Smooth muscle cell (in vitro differentiated cells): ENCODE measurements at regions not wholly inside any gene's neighbourhood (a gene's known extent, or its start where the extent isn't known, plus 50 kb on each side); places are given as distances from the start of the nearest gene placed in this dataset.

Experiments
- DNase-seq: peaks from one replicate; lab custom pipeline; 2025; ENCODE audit not compliant: unreplicated experiment; lab: John Stamatoyannopoulos, UW
- H2AFZ ChIP-seq: fragments of 200-600 bp; sonication (generic); 2 replicates; pipeline ENCODE4 v1.6.0; 2016; ENCODE audit warnings: antibody characterized with exemption, low read depth, mild to moderate bottlenecking
- H3F3A ChIP-seq: fragments of 200-600 bp; sonication (generic); 2 replicates; pipeline ENCODE4 v1.6.0; 2017; ENCODE audit warnings: antibody characterized with exemption, low read depth
- H3K27ac ChIP-seq: fragments of 200-600 bp; sonication (generic); 2 replicates; pipeline ENCODE4 v1.5.1; 2016; ENCODE audit warnings: low read depth, mild to moderate bottlenecking
- H3K27me3 ChIP-seq: fragments of 200-600 bp; sonication (generic); 2 replicates; pipeline ENCODE4 v1.6.1; 2016; ENCODE audit warnings: low read depth, mild to moderate bottlenecking
- H3K36me3 ChIP-seq: fragments of 200-600 bp; sonication (generic); 2 replicates; pipeline ENCODE4 v1.5.1; 2016; ENCODE audit warnings: low read depth
- H3K4me1 ChIP-seq: fragments of 200-600 bp; sonication (generic); 2 replicates; pipeline ENCODE4 v1.5.1; 2016; ENCODE audit warnings: low read depth
- H3K4me2 ChIP-seq: fragments of 200-600 bp; sonication (generic); 2 replicates; pipeline ENCODE4 v1.6.0; 2016; ENCODE audit warnings: mild to moderate bottlenecking
- H3K4me3 ChIP-seq: fragments of 200-600 bp; sonication (generic); 2 replicates; pipeline ENCODE4 v1.5.1; 2016; ENCODE audit warnings: mild to moderate bottlenecking
- H3K79me2 ChIP-seq: fragments of 200-600 bp; sonication (generic); 2 replicates; pipeline ENCODE4 v1.6.0; 2016; ENCODE audit warnings: low read depth, mild to moderate bottlenecking
- H3K9ac ChIP-seq: fragments of 200-600 bp; sonication (generic); 2 replicates; pipeline ENCODE4 v1.6.0; 2016; ENCODE audit warnings: low read depth
- H3K9me3 ChIP-seq: fragments of 200-600 bp; sonication (generic); replicated peaks from 2 replicates; pipeline ENCODE4 v1.5.1; 2016; ENCODE audit warnings: low read depth
- H4K20me1 ChIP-seq: fragments of 200-600 bp; sonication (generic); 2 replicates; pipeline ENCODE4 v1.6.0; 2016; ENCODE audit warnings: low read depth
- WGBS: methylation state at CpG from one replicate; pipeline ENCODE4 v1.1.7; 2016; ENCODE audit warnings: low lambda C conversion rate; 5-methylcytosine and 5-hydroxymethylcytosine counted together
- TF ChIP-seq, protein P1 (sequence below): fragments of 200-600 bp; sonication (generic); IDR thresholded peaks from 2 replicates; pipeline ENCODE4 v1.5.1; 2017; ENCODE audit warnings: borderline replicate concordance, mild to moderate bottlenecking, antibody characterized with exemption; ENCODE audit not compliant: insufficient read depth, poor library complexity, severe bottlenecking

DNA sequence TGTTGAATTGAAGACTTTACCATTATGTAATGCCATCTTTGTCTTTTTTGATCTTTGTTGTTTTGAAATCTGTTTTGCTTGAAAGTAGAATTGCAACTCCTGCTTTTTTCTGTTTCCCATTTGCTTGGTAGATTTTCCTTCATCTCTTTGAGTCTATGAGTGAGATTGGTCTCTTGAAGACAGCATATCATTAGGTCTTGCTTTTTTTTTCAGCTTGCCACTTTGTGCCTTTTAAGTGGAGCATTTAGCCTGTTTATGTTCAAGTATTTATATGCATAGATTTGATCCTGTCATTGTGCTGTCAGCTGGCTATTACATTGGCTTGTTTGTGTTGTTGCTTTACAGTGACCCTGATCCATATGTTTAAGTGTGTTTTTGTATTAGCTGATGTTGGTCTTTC lies 131.8 kb downstream of the ZIC1 start:
- H3K4me1 ChIP-seq: no peaks in the 10 kb centered on the region
- H3K36me3 ChIP-seq: no peaks in the 10 kb centered on the region
- no peak overlapping the region for H3K4me3 ChIP-seq
- TF ChIP-seq, protein P1, sequence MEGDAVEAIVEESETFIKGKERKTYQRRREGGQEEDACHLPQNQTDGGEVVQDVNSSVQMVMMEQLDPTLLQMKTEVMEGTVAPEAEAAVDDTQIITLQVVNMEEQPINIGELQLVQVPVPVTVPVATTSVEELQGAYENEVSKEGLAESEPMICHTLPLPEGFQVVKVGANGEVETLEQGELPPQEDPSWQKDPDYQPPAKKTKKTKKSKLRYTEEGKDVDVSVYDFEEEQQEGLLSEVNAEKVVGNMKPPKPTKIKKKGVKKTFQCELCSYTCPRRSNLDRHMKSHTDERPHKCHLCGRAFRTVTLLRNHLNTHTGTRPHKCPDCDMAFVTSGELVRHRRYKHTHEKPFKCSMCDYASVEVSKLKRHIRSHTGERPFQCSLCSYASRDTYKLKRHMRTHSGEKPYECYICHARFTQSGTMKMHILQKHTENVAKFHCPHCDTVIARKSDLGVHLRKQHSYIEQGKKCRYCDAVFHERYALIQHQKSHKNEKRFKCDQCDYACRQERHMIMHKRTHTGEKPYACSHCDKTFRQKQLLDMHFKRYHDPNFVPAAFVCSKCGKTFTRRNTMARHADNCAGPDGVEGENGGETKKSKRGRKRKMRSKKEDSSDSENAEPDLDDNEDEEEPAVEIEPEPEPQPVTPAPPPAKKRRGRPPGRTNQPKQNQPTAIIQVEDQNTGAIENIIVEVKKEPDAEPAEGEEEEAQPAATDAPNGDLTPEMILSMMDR: no peak
- H3F3A ChIP-seq: no peaks in the 10 kb centered on the region
- no peaks in the 10 kb centered on the region for H3K27me3 ChIP-seq
- no peak overlapping the region for H3K9ac ChIP-seq
- H4K20me1 ChIP-seq: no peaks in the 10 kb centered on the region
- DNase-seq: no peak
- no peak overlapping the region for H2AFZ ChIP-seq
- peaks cover 4% of the 10 kb centered on the region for H3K9me3 ChIP-seq
- no peaks in the 10 kb centered on the region for H3K79me2 ChIP-seq
- no peak overlapping the region for H3K4me2 ChIP-seq
- H3K27ac ChIP-seq: no peak overlapping the region

DNA sequence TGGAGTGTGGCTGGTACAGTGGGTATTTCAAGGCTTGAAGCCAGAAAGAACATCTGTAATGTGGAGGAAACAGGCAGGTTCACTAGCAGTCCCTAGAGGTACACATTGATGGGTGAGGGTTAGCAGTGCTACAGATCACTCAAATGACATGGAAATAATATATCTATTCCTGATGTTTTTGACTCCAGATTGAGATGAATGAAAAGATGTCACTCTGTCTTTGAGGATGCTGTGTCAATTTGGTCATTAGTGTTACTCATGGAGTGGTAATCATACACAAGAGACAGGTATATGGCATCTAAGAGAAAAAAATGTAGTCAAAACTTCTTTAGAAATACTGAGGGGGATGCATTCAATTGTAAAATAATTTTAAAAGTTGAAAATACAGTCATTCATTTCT lies 135.1 kb downstream of the ZIC1 start:
- DNase-seq: no peak
- TF ChIP-seq, protein P1: no peak
- Histone ChIP-seq H3F3A (no peaks in the 10 kb centered on the region), H3K79me2 (no peaks in the 10 kb centered on the region), H3K27me3 (no peaks in the 10 kb centered on the region), H3K9me3 (peaks cover 4% of the 10 kb centered on the region), H2AFZ (no peak overlapping the region), H3K27ac (no peak overlapping the region), H4K20me1 (no peaks in the 10 kb centered on the region), H3K9ac (no peak overlapping the region), H3K4me1 (no peaks in the 10 kb centered on the region), H3K4me3 (no peak overlapping the region), H3K4me2 (no peak overlapping the region), H3K36me3 (no peaks in the 10 kb centered on the region)

DNA sequence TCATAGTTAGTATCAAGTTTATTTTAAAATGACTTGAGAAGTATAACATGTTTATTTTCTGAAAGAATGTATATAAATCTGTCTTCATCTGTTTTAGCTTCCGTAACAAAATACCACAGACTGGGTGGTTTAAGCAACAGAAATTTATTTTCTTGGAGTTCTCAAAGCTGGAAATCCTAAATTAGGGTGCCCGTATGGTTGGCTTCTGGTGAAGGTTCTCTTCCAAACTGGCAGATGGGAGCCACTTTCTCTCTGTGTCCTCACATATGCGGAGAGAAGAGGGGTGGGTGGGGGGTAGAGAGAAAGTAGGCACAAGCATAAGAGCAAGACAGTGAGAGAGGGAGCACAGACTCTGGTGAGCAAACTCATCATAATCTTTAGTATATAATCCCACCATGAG lies 142.3 kb downstream of the ZIC1 start:
- no peak overlapping the region for H3K4me2 ChIP-seq
- H3K27ac ChIP-seq: no peak overlapping the region
- no peak overlapping the region for H3K4me3 ChIP-seq
- H3K27me3 ChIP-seq: no peaks in the 10 kb centered on the region
- no peak overlapping the region for H3K9ac ChIP-seq
- TF ChIP-seq, protein P1: no peak
- H3K36me3 ChIP-seq: no peaks in the 10 kb centered on the region
- H3K9me3 ChIP-seq: no peaks in the 10 kb centered on the region
- WGBS: 88% methylated on average over 3 of the region's 3 CpGs
- DNase-seq: no peak
- no peaks in the 10 kb centered on the region for H4K20me1 ChIP-seq
- no peak overlapping the region for H2AFZ ChIP-seq
- H3K79me2 ChIP-seq: no peaks in the 10 kb centered on the region
- H3F3A ChIP-seq: no peaks in the 10 kb centered on the region
- no peaks in the 10 kb centered on the region for H3K4me1 ChIP-seq

DNA sequence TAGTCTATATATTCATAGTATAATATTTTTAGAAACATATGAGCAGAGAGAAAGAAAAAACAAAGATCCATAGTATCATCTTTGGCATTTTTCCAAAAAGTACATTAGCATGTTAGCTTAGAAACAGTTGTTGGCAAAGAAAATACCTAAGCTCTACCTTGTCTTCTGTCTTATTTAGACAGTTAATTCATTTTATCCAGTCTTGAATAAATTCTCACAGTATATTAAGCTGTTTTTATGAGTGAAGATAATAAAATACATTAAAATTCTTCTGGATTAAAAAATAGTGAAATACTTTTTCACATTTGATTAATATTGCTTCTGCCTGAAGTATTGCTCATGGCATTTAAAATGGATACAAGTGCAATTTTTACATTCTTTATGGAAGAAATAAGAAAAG lies 145.2 kb downstream of the ZIC1 start:
- TF ChIP-seq, protein P1: no peak
- DNase-seq: no peak
- Histone ChIP-seq H3K27me3 (no peaks in the 10 kb centered on the region), H3K4me3 (no peak overlapping the region), H3F3A (no peaks in the 10 kb centered on the region), H2AFZ (no peak overlapping the region), H3K27ac (no peak overlapping the region), H4K20me1 (no peaks in the 10 kb centered on the region), H3K79me2 (no peaks in the 10 kb centered on the region), H3K36me3 (no peaks in the 10 kb centered on the region), H3K4me1 (no peaks in the 10 kb centered on the region), H3K9ac (no peak overlapping the region), H3K9me3 (no peaks in the 10 kb centered on the region), H3K4me2 (no peak overlapping the region)
